HL-60 (cell line): ENCODE measurements at regions not wholly inside any gene's neighbourhood (a gene's known extent, or its start where the extent isn't known, plus 50 kb on each side); places are given as distances from the start of the nearest gene placed in this dataset.

Experiments used
- CTCF ChIP-seq: IDR thresholded peaks from one replicate; pipeline ENCODE4 v1.5.1; 2011; ENCODE audit warnings: low read length, control low read depth, inconsistent platforms; ENCODE audit not compliant: insufficient read depth
- POLR2AphosphoS5 ChIP-seq: IDR thresholded peaks from 2 replicates; pipeline ENCODE4 v1.6.1; 2012; ENCODE audit warnings: low read depth

- TF ChIP-seq CTCF (no peak), POLR2AphosphoS5 (no peak)
These were observed 1672.9 kb upstream of the ACO1 start for GRCh38 chr9:30711591-30711990.
